IMR-90 (cell line): ENCODE measurements at regions not wholly inside any gene's neighbourhood (a gene's known extent, or its start where the extent isn't known, plus 50 kb on each side); places are given as distances from the start of the nearest gene placed in this dataset.

Experiments used
- ATAC-seq: fragments of 200-7000 bp; cut with Tn5 transposase; 2 replicates; pipeline ENCODE4 v1.9.1; 2020; ENCODE audit warnings: low read depth, mild to moderate bottlenecking, moderate library complexity
- BruUV-seq: library from RNA; stranded (reverse); fragments of 400-500 nt; replicated peaks from 2 replicates; lab custom pipeline; 2021; lab: Mats Ljungman, UMichigan
- CTCF ChIA-PET: fragments of 300-600 bp; formaldehyde crosslinking; extraction: SDS; loops from one replicate; lab custom pipeline; 2021; ENCODE audit warnings: antibody characterized with exemption; lab: Yijun Ruan, JAX
- POLR2A ChIA-PET: fragments of 300-600 bp; sonication (Branson Sonifier 250); formaldehyde crosslinking; loops from one replicate; lab custom pipeline; 2022; ENCODE audit warnings: antibody characterized with exemption; ENCODE audit not compliant: unreplicated experiment; lab: Charles Lee
- DNase-seq: peaks from one replicate; pipeline ENCODE4 v3.0.0; 2013
- H2AFZ ChIP-seq: replicated peaks from 2 replicates; pipeline ENCODE3; 2013; ENCODE audit warnings: low read length, mild to moderate bottlenecking; ENCODE audit not compliant: poor library complexity
- H2AK5ac ChIP-seq: 2 replicates; pipeline ENCODE4 v1.6.1; 2013; ENCODE audit warnings: low read depth, low read length, inconsistent platforms
- H2AK9ac ChIP-seq: replicated peaks from 2 replicates; pipeline ENCODE3; 2013; ENCODE audit warnings: mild to moderate bottlenecking, low read depth, low read length, moderate library complexity; ENCODE audit not compliant: poor library complexity
- H2BK120ac ChIP-seq: 2 replicates; pipeline ENCODE4 v1.6.1; 2013; ENCODE audit warnings: low read depth, low read length, inconsistent platforms
- H2BK15ac ChIP-seq: 3 replicates; pipeline ENCODE4 v1.6.1; 2013; ENCODE audit warnings: low read depth, low read length, inconsistent platforms
- H2BK20ac ChIP-seq: 2 replicates; pipeline ENCODE4 v1.6.1; 2013; ENCODE audit warnings: low read depth, mild to moderate bottlenecking, inconsistent platforms, low read length, moderate library complexity
- H2BK5ac ChIP-seq: 2 replicates; pipeline ENCODE4 v1.6.1; 2013; ENCODE audit warnings: mild to moderate bottlenecking, low read depth, low read length, inconsistent platforms; ENCODE audit not compliant: poor library complexity, severe bottlenecking
- H3K14ac ChIP-seq: replicated peaks from 2 replicates; pipeline ENCODE4 v1.6.1; 2013; ENCODE audit warnings: low read depth, low read length, inconsistent platforms
- H3K18ac ChIP-seq: 2 replicates; pipeline ENCODE4 v1.6.1; 2013; ENCODE audit warnings: low read depth, low read length, control low read depth
- H3K23ac ChIP-seq: 2 replicates; pipeline ENCODE4 v1.6.1; 2013; ENCODE audit warnings: low read depth, low read length, inconsistent platforms
- H3K27ac ChIP-seq: 2 replicates; pipeline ENCODE4 v1.5.1; 2013; ENCODE audit warnings: mild to moderate bottlenecking, control low read depth, low read length; ENCODE audit not compliant: insufficient read depth
- H3K27me3 ChIP-seq: 2 replicates; pipeline ENCODE4 v1.6.1; 2013; ENCODE audit warnings: low read length; ENCODE audit not compliant: control insufficient read depth, insufficient read depth
- H3K36me3 ChIP-seq: 2 replicates; pipeline ENCODE4 v1.6.1; 2013; ENCODE audit warnings: low read length, mixed read lengths; ENCODE audit not compliant: control insufficient read depth, insufficient read depth
- H3K4ac ChIP-seq: 2 replicates; pipeline ENCODE4 v1.6.1; 2013; ENCODE audit warnings: low read depth, low read length, inconsistent platforms
- H3K4me1 ChIP-seq: 2 replicates; pipeline ENCODE4 v1.6.1; 2013; ENCODE audit warnings: low read length, mixed read lengths; ENCODE audit not compliant: control insufficient read depth, insufficient read depth
- H3K4me2 ChIP-seq: 2 replicates; pipeline ENCODE4 v1.6.1; 2013; ENCODE audit warnings: low read depth, mild to moderate bottlenecking, control low read depth, low read length, moderate library complexity
- H3K4me3 ChIP-seq: 2 replicates; pipeline ENCODE4 v1.5.1; 2013; ENCODE audit warnings: low read depth, mild to moderate bottlenecking, control low read depth, low read length, moderate library complexity; ENCODE audit not compliant: insufficient read depth
- H3K56ac ChIP-seq: 2 replicates; pipeline ENCODE4 v1.6.1; 2013; ENCODE audit warnings: low read length, inconsistent platforms; ENCODE audit not compliant: insufficient read depth; ENCODE audit errors: extremely low read depth
- H3K79me1 ChIP-seq, 2 experiments: 2 replicates each; pipeline ENCODE4 v1.6.1; 2013; ENCODE audit warnings: low read length in 2 of 2, inconsistent platforms in 1 of 2, low read depth in 1 of 2
- H3K9ac ChIP-seq: 2 replicates; pipeline ENCODE4 v1.6.1; 2013; ENCODE audit warnings: low read depth, low read length, control low read depth
- H3K9me1 ChIP-seq: 2 replicates; pipeline ENCODE4 v1.6.1; 2013; ENCODE audit warnings: low read length, inconsistent platforms; ENCODE audit not compliant: insufficient read depth
- H3K9me3 ChIP-seq: 2 replicates; pipeline ENCODE4 v1.6.1; 2013; ENCODE audit warnings: low read length; ENCODE audit not compliant: control insufficient read depth, insufficient read depth
- H4K20me1 ChIP-seq: 2 replicates; pipeline ENCODE4 v1.6.1; 2013; ENCODE audit warnings: low read length, inconsistent platforms; ENCODE audit not compliant: insufficient read depth
- H4K5ac ChIP-seq: 2 replicates; pipeline ENCODE4 v1.6.1; 2013; ENCODE audit warnings: mild to moderate bottlenecking, low read depth, low read length, control low read depth
- H4K8ac ChIP-seq, 2 experiments: 2 replicates each; pipeline ENCODE4 v1.6.1; 2013; ENCODE audit warnings: low read depth in 2 of 2, low read length in 2 of 2, control low read depth in 1 of 2, inconsistent platforms in 1 of 2
- H4K91ac ChIP-seq: 2 replicates; pipeline ENCODE4 v1.6.1; 2013; ENCODE audit warnings: low read depth, low read length, inconsistent platforms; ENCODE audit not compliant: insufficient read depth
- BHLHE40 ChIP-seq: fragments of 150-350 bp; IDR thresholded peaks from 2 replicates; pipeline ENCODE4 v1.6.1; 2016; ENCODE audit warnings: mild to moderate bottlenecking, low read depth, low read length
- CEBPB ChIP-seq: IDR thresholded peaks from 2 replicates; pipeline ENCODE4 v1.6.1; 2012; ENCODE audit warnings: low read depth, low read length, improper control_type of control experiment
- CHD1 ChIP-seq: IDR thresholded peaks from 2 replicates; pipeline ENCODE4 v1.6.1; 2012; ENCODE audit warnings: low read depth, low read length, improper control_type of control experiment
- CTCF ChIP-seq: conservative IDR thresholded peaks from 2 replicates; pipeline ENCODE4 v1.5.1; 2012; ENCODE audit warnings: mild to moderate bottlenecking, low read depth, low read length, improper control_type of control experiment
- ELK1 ChIP-seq: fragments of 150-350 bp; IDR thresholded peaks from 2 replicates; pipeline ENCODE4 v1.6.1; 2016; ENCODE audit warnings: low read depth, mild to moderate bottlenecking, low read length, moderate library complexity, borderline replicate concordance
- FOS ChIP-seq: fragments of 150-350 bp; IDR thresholded peaks from 2 replicates; pipeline ENCODE4 v1.6.1; 2016; ENCODE audit warnings: low read depth, low read length
- MAFK ChIP-seq: IDR thresholded peaks from 2 replicates; pipeline ENCODE4 v1.6.1; 2012; ENCODE audit warnings: low read depth, low read length, improper control_type of control experiment
- MAZ ChIP-seq: IDR thresholded peaks from 2 replicates; pipeline ENCODE4 v1.6.1; 2012; ENCODE audit warnings: low read depth, mild to moderate bottlenecking, low read length, improper control_type of control experiment, moderate library complexity, borderline replicate concordance
- MXI1 ChIP-seq: IDR thresholded peaks from 2 replicates; pipeline ENCODE4 v1.6.1; 2012; ENCODE audit warnings: low read depth, mild to moderate bottlenecking, low read length, moderate library complexity, borderline replicate concordance
- NFE2L2 ChIP-seq: fragments of 150-350 bp; IDR thresholded peaks from 2 replicates; pipeline ENCODE4 v1.6.1; 2016; ENCODE audit warnings: low read depth, mild to moderate bottlenecking, low read length
- POLR2A ChIP-seq: IDR thresholded peaks from 2 replicates; pipeline ENCODE4 v1.6.1; 2012; ENCODE audit warnings: mild to moderate bottlenecking, low read depth, low read length
- RAD21 ChIP-seq: IDR thresholded peaks from 2 replicates; pipeline ENCODE4 v1.6.1; 2012; ENCODE audit warnings: low read length, improper control_type of control experiment
- RCOR1 ChIP-seq: IDR thresholded peaks from 2 replicates; pipeline ENCODE4 v1.6.1; 2012; ENCODE audit warnings: mild to moderate bottlenecking, low read length, improper control_type of control experiment; ENCODE audit not compliant: insufficient replicate concordance
- RFX5 ChIP-seq: IDR thresholded peaks from 2 replicates; pipeline ENCODE4 v1.8.0; 2012; ENCODE audit warnings: low read depth, mild to moderate bottlenecking, low read length, moderate library complexity
- SMC3 ChIP-seq: fragments of 150-350 bp; IDR thresholded peaks from 2 replicates; pipeline ENCODE4 v1.6.1; 2016; ENCODE audit warnings: low read depth, mild to moderate bottlenecking, antibody characterized with exemption, low read length, moderate library complexity
- USF2 ChIP-seq: fragments of 150-350 bp; IDR thresholded peaks from 2 replicates; pipeline ENCODE4 v1.6.1; 2017; ENCODE audit warnings: mild to moderate bottlenecking, antibody characterized with exemption, low read length, low read depth
- WGBS, 2 experiments: methylation state at CpG; one replicate each; pipeline versions ENCODE4 v1.1.5 to v1.1.7; 2013; ENCODE audit warnings: missing lambda C conversion rate in 2 of 2; ENCODE audit not compliant: insufficient read length in 1 of 2; ENCODE audit errors: extremely low coverage in 2 of 2; 5-methylcytosine and 5-hydroxymethylcytosine counted together
- dilution Hi-C: fragments of 300-500 bp; cut with HindIII; formaldehyde crosslinking; loops from one replicate; pipeline ENCODE4 v1.14.3; 2018; ENCODE audit warnings: low sequenced_read_pairs; ENCODE audit not compliant: unreplicated experiment
- in situ Hi-C: fragments of 300-500 bp; cut with MboI; formaldehyde crosslinking; loops from 3 replicates; pipeline ENCODE4 v1.14.3; 2019; ENCODE audit warnings: low sequenced_read_pairs, inconsistent platforms, mixed read lengths
- intact Hi-C: fragments of 100-400 bp; cut with micrococcal nuclease; formaldehyde crosslinking; loops from 2 replicates; pipeline ENCODE4 v1.10.0; 2022

- Histone ChIP-seq H2AK9ac (no peak overlapping the region), H3K4me2 (no peak overlapping the region), H2BK15ac (no peak overlapping the region), H4K20me1 (no peaks in the 10 kb centered on the region), H3K9me1 (no peaks in the 10 kb centered on the region), H3K36me3 (no peaks in the 10 kb centered on the region), H3K23ac (no peak overlapping the region), H3K79me1 (no peaks in the 10 kb centered on the region), H4K5ac (no peak overlapping the region), H3K9ac (no peak overlapping the region), H3K14ac (no peak overlapping the region), H3K4ac (no peak overlapping the region), H4K91ac (no peak overlapping the region), H3K9me3 (no peaks in the 10 kb centered on the region), H3K56ac (no peak overlapping the region), H3K18ac (no peak overlapping the region), H3K4me3 (no peak overlapping the region), H2BK120ac (no peak overlapping the region), H3K27me3 (no peaks in the 10 kb centered on the region), H3K27ac (no peak overlapping the region), H2AK5ac (no peak overlapping the region), H3K4me1 (no peaks in the 10 kb centered on the region), H2BK20ac (no peak overlapping the region), H4K8ac (no peak overlapping the region), H2BK5ac (no peak overlapping the region), H2AFZ (no peak overlapping the region)
- ATAC-seq = no peak
- in situ Hi-C loops = no loop called here
- no TSS peak for BruUV-seq
- no peak for TF ChIP-seq NFE2L2
- no peak for TF ChIP-seq MXI1
- TF ChIP-seq RAD21 = no peak
- TF ChIP-seq FOS = no peak
- TF ChIP-seq RFX5 = no peak
- TF ChIP-seq CEBPB = no peak
- no peak for TF ChIP-seq BHLHE40
- no peak for TF ChIP-seq SMC3
- TF ChIP-seq ELK1 = no peak
- TF ChIP-seq RCOR1 = no peak
- no peak for TF ChIP-seq MAZ
- no peak for TF ChIP-seq POLR2A
- TF ChIP-seq CTCF = no peak
- TF ChIP-seq CHD1 = no peak
- TF ChIP-seq MAFK = no peak
- TF ChIP-seq USF2 = no peak
- no CpG with 5 or more reads among the region's 2 CpGs for whole genome bisulfite sequencing, 2 experiments
- intact Hi-C loops = no loop called here
- no peak for DNase-seq
- CTCF ChIA-PET = no interaction called here
- POLR2A ChIA-PET = no interaction called here
- dilution Hi-C loops = no loop called here
These were observed 659.5 kb upstream of the MBL2 start for GRCh38 chr10:53432035-53432434.
